ENCODE measurements at regions not wholly inside any gene's neighbourhood (a gene's known extent, or its start where the extent isn't known, plus 50 kb on each side); places are given as distances from the start of the nearest gene placed in this dataset.

DNA sequence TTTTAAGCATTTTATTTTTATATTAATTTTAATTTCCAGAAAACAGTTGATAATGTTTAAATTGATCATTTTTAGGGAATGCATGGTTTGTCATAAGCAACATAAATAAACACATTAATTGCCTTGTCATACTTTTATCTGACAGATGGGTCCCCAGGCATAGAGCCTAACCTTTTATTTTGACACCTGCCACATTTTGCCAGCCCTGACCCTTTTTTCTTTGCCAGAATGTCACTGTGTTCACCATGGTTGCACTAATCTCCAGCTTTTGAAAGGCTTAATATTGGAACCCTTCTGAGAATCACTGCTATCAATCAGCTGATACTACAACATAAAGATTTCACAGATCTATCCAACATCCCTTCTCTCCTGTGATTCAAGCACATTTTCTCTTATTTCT is 56.0 kb upstream of the DPYD start:
- TF ChIP-seq, protein P1, sequence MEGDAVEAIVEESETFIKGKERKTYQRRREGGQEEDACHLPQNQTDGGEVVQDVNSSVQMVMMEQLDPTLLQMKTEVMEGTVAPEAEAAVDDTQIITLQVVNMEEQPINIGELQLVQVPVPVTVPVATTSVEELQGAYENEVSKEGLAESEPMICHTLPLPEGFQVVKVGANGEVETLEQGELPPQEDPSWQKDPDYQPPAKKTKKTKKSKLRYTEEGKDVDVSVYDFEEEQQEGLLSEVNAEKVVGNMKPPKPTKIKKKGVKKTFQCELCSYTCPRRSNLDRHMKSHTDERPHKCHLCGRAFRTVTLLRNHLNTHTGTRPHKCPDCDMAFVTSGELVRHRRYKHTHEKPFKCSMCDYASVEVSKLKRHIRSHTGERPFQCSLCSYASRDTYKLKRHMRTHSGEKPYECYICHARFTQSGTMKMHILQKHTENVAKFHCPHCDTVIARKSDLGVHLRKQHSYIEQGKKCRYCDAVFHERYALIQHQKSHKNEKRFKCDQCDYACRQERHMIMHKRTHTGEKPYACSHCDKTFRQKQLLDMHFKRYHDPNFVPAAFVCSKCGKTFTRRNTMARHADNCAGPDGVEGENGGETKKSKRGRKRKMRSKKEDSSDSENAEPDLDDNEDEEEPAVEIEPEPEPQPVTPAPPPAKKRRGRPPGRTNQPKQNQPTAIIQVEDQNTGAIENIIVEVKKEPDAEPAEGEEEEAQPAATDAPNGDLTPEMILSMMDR (conservative IDR thresholded peaks at IDR 0.05; ENCODE audit: low read depth): no peak
- no peak overlapping the region for H3K27ac ChIP-seq
- ChIA-PET CTCF (no interaction called here), POLR2A (ENCODE audit: low non-redundant PET) (no interaction called here)
- no peak for DNase-seq (ENCODE audit: low spot score)

Measured in RWPE1 (cell line).